Osteoblast (primary cell): ENCODE measurements at regions not wholly inside any gene's neighbourhood (a gene's known extent, or its start where the extent isn't known, plus 50 kb on each side); places are given as distances from the start of the nearest gene placed in this dataset.

Source experiments
- DNase-seq: peaks from one replicate; pipeline ENCODE4 v3.0.0; 2011; ENCODE audit warnings: low spot score, mixed read lengths; ENCODE audit not compliant: insufficient read length; ENCODE audit errors: missing footprints
- H2AFZ ChIP-seq: 2 replicates; pipeline ENCODE4 v1.6.0; 2011; ENCODE audit warnings: mild to moderate bottlenecking, low read length
- H3K27ac ChIP-seq: 2 replicates; pipeline ENCODE4 v1.5.1; 2011; ENCODE audit warnings: mild to moderate bottlenecking, low read depth, low read length, moderate library complexity
- H3K27me3 ChIP-seq: 2 replicates; pipeline ENCODE4 v1.6.0; 2012; ENCODE audit warnings: mild to moderate bottlenecking, control low read depth, inconsistent platforms, low read length, moderate library complexity; ENCODE audit not compliant: insufficient read depth
- H3K36me3 ChIP-seq: 2 replicates; pipeline ENCODE4 v1.5.1; 2011; ENCODE audit warnings: mild to moderate bottlenecking, low read length, control low read depth, moderate library complexity; ENCODE audit not compliant: insufficient read depth
- H3K4me1 ChIP-seq: 2 replicates; pipeline ENCODE4 v1.5.1; 2011; ENCODE audit warnings: mild to moderate bottlenecking, low read length, control low read depth, moderate library complexity; ENCODE audit not compliant: insufficient read depth
- H3K4me2 ChIP-seq: 2 replicates; pipeline ENCODE4 v1.6.0; 2011; ENCODE audit warnings: mild to moderate bottlenecking, low read length; ENCODE audit not compliant: insufficient read depth
- H3K4me3 ChIP-seq: fragments of 200-600 bp; sonication (generic); 3 replicates; pipeline ENCODE4 v1.5.1; 2012; ENCODE audit warnings: mild to moderate bottlenecking, low read length, inconsistent platforms; ENCODE audit not compliant: insufficient read depth
- H3K79me2 ChIP-seq: 2 replicates; pipeline ENCODE4 v1.6.0; 2012; ENCODE audit warnings: mild to moderate bottlenecking, low read length, control low read depth, inconsistent platforms; ENCODE audit not compliant: insufficient read depth
- H3K9me3 ChIP-seq: 2 replicates; pipeline ENCODE4 v1.5.1; 2011; ENCODE audit warnings: low read depth, low read length, control low read depth
- H4K20me1 ChIP-seq: 2 replicates; pipeline ENCODE4 v1.6.0; 2012; ENCODE audit warnings: mild to moderate bottlenecking, low read length, control low read depth; ENCODE audit not compliant: insufficient read depth
- TF ChIP-seq, protein P1 (sequence below): IDR thresholded peaks from 2 replicates; pipeline ENCODE4 v1.5.1; 2011; ENCODE audit warnings: mild to moderate bottlenecking, low read depth, low read length, moderate library complexity; ENCODE audit errors: extremely low read depth

GRCh38 chr4:145283909-145284308, 103.5 kb upstream of the OTUD4 start:
- no peak overlapping the region for H3K27ac ChIP-seq
- no peaks in the 10 kb centered on the region for H4K20me1 ChIP-seq
- H3K36me3 ChIP-seq: no peaks in the 10 kb centered on the region
- no peaks in the 10 kb centered on the region for H3K79me2 ChIP-seq
- no peaks in the 10 kb centered on the region for H3K27me3 ChIP-seq
- TF ChIP-seq, protein P1, sequence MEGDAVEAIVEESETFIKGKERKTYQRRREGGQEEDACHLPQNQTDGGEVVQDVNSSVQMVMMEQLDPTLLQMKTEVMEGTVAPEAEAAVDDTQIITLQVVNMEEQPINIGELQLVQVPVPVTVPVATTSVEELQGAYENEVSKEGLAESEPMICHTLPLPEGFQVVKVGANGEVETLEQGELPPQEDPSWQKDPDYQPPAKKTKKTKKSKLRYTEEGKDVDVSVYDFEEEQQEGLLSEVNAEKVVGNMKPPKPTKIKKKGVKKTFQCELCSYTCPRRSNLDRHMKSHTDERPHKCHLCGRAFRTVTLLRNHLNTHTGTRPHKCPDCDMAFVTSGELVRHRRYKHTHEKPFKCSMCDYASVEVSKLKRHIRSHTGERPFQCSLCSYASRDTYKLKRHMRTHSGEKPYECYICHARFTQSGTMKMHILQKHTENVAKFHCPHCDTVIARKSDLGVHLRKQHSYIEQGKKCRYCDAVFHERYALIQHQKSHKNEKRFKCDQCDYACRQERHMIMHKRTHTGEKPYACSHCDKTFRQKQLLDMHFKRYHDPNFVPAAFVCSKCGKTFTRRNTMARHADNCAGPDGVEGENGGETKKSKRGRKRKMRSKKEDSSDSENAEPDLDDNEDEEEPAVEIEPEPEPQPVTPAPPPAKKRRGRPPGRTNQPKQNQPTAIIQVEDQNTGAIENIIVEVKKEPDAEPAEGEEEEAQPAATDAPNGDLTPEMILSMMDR: no peak
- no peak for DNase-seq
- H3K4me2 ChIP-seq: no peak overlapping the region
- peaks cover 14% of the 10 kb centered on the region for H3K4me1 ChIP-seq
- no peaks in the 10 kb centered on the region for H3K9me3 ChIP-seq
- H3K4me3 ChIP-seq: no peak overlapping the region
- no peak overlapping the region for H2AFZ ChIP-seq

- no peak for DNase-seq
- TF ChIP-seq, protein P1: no peak
Measured at GRCh38 chr4:145281951-145282350, 101.6 kb upstream of the OTUD4 start.

DNA sequence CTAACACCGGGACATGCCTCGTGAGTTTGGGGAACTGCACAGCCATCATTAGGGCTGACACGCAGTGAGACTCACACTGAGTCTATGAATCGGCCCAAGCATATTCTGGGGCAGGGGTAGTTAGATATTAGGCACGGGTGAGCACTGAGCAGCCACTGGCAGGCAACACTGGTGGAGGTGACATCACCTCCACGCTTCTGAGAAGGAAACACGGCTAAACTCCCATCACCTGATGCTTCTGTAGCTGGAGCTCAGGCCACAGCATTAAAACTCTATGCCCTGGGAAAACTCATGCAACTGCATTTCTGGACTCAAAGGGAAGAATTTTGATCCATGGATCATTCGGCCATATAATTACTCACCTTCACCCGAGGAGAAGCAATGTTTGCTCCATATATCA, 100.8 kb upstream of the OTUD4 start:
- Histone ChIP-seq H3K9me3 (no peaks in the 10 kb centered on the region), H3K27ac (no peak overlapping the region), H3K4me3 (no peak overlapping the region), H3K36me3 (no peaks in the 10 kb centered on the region), H4K20me1 (no peaks in the 10 kb centered on the region), H2AFZ (no peak overlapping the region), H3K79me2 (no peaks in the 10 kb centered on the region), H3K27me3 (no peaks in the 10 kb centered on the region), H3K4me1 (peaks cover 21% of the 10 kb centered on the region), H3K4me2 (no peak overlapping the region)
- TF ChIP-seq, protein P1: no peak
- no peak for DNase-seq

More at GRCh38 chr4:145281951-145282350, 101.6 kb upstream of the OTUD4 start:
- peaks cover 21% of the 10 kb centered on the region for H3K4me1 ChIP-seq
- H3K79me2 ChIP-seq: no peaks in the 10 kb centered on the region
- no peak overlapping the region for H2AFZ ChIP-seq
- H3K4me3 ChIP-seq: no peak overlapping the region
- H4K20me1 ChIP-seq: no peaks in the 10 kb centered on the region
- H3K27me3 ChIP-seq: no peaks in the 10 kb centered on the region
- H3K9me3 ChIP-seq: no peaks in the 10 kb centered on the region
- no peaks in the 10 kb centered on the region for H3K36me3 ChIP-seq
- H3K4me2 ChIP-seq: no peak overlapping the region
- H3K27ac ChIP-seq: no peak overlapping the region

DNA sequence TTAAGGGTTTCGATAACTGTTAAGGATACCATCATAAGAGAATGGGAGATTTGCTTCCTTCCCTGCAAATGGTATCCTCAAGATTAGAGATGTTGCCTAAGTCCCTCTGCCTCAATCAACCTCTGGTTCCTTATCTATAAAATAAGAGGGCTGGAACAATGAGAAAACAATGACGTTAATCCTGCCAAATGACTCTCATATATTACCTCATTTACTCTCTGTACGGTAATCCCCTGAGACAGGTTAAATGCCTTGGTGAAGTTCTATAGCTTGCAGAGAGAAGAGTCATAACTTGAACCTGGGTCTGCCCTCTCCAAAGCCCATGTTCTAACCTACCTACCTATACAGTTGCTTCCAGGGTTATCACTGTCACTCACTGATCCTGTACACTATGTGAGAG, 100.2 kb upstream of the OTUD4 start:
- Histone ChIP-seq H3K4me1 (peaks cover 21% of the 10 kb centered on the region), H3K4me3 (no peak overlapping the region), H3K79me2 (no peaks in the 10 kb centered on the region), H4K20me1 (no peaks in the 10 kb centered on the region), H3K36me3 (no peaks in the 10 kb centered on the region), H2AFZ (no peak overlapping the region), H3K27ac (no peak overlapping the region), H3K9me3 (no peaks in the 10 kb centered on the region), H3K4me2 (no peak overlapping the region), H3K27me3 (no peaks in the 10 kb centered on the region)
- no peak for DNase-seq
- TF ChIP-seq, protein P1: no peak
